ENCODE measurements at regions not wholly inside any gene's neighbourhood (a gene's known extent, or its start where the extent isn't known, plus 50 kb on each side); places are given as distances from the start of the nearest gene placed in this dataset.

GRCh38 chr13:73894995-73895571 is 239.1 kb downstream of the KLF12 start:
- TF ChIP-seq, protein P1, sequence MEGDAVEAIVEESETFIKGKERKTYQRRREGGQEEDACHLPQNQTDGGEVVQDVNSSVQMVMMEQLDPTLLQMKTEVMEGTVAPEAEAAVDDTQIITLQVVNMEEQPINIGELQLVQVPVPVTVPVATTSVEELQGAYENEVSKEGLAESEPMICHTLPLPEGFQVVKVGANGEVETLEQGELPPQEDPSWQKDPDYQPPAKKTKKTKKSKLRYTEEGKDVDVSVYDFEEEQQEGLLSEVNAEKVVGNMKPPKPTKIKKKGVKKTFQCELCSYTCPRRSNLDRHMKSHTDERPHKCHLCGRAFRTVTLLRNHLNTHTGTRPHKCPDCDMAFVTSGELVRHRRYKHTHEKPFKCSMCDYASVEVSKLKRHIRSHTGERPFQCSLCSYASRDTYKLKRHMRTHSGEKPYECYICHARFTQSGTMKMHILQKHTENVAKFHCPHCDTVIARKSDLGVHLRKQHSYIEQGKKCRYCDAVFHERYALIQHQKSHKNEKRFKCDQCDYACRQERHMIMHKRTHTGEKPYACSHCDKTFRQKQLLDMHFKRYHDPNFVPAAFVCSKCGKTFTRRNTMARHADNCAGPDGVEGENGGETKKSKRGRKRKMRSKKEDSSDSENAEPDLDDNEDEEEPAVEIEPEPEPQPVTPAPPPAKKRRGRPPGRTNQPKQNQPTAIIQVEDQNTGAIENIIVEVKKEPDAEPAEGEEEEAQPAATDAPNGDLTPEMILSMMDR (IDR thresholded peaks at IDR 0.05), result no peak

DNA sequence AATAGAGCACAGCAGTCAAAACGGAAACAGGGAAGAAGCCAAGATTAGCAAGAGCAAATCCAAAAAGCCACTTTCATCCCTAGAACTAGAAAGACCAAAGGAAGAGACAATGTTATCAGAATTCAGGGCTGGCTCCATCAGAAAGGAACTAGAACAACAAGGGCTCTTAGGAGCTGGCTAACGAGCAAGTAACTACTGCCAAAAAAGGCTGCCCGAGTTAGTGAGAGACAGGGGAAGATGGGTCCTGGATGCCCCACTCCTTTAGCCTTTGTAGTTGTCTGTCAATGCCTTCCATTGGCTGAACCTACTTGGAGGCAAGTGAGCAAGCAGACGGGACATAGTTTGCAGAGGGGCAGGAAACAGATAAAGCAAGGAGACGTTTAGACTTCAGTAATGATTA is 240.4 kb downstream of the KLF12 start:
- TF ChIP-seq, protein P1 (IDR thresholded peaks at IDR 0.05), result no peak

DNA sequence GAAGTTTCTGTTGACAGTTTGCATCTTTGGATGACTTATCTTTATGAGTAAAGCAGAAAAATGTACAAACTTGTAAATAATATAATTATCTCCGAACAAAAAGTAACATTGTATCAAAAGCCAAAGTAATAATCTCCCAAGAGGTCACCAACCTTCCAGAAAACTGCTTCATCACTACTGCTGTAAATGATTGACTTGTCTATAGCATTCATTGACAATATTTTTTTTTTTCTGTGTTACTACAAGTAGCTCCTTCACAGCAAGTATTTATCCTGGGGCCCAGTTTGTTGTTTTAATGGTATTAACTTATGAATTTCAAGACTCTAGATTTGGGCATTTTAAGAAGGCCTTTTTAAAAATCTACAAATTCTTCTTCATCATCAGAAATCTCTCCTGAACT is 242.4 kb downstream of the KLF12 start:
- TF ChIP-seq, protein P1 (IDR thresholded peaks at IDR 0.05), result no peak

DNA sequence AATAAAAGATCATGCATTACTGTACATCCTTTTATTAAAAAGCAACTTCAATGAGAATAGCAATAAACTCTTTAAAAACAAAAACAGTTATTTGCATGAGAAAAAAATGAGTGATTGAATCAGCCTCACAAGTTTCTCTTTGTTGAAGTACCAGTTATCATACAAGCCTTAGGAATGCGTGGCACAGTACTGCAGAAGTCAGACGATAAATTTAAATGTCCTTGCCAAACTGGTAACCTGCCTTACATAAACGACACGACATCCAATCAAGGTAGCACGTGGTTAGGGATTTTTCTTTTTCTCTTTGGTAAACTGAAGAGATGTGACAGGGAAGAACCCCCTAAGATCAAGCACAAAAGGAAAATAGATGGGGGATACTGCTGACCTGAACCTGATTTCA is 251.0 kb downstream of the KLF12 start:
- TF ChIP-seq, protein P1 (IDR thresholded peaks at IDR 0.05), result no peak

- TF ChIP-seq, protein P1 (IDR thresholded peaks at IDR 0.05), result no peak
Measured at GRCh38 chr13:73880365-73880764, 253.8 kb downstream of the KLF12 start.

DNA sequence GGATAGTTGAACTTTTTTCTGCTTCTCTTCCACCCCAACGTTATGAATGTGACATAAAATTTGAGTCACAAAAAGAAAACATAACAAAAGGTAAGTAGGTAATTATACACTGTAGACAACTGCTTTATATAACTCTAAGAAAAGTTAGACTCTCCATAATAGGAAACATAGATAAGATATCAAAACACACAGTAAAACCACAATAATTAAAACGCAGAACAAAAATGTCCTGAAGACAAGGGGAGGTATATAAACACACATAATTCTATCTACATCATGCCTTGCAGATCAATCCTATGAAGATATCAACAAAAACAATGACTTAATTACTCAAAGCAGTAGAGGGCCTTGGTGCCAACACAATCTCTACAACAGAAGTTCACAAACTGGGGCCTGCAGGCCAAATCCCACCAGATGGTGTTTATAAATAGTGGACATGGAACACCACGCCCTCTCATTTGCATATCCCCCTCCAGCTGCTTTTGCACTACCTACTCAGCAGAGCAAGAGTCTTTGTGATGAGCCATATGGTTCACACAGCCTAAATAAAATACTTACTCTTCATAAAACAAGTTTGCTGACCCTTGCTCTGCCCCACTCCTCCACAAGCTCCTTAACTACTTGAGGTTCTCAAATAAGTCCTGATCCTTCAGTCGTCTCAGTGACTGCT is 254.7 kb downstream of the KLF12 start:
- TF ChIP-seq, protein P1 (IDR thresholded peaks at IDR 0.05), result no peak

DNA sequence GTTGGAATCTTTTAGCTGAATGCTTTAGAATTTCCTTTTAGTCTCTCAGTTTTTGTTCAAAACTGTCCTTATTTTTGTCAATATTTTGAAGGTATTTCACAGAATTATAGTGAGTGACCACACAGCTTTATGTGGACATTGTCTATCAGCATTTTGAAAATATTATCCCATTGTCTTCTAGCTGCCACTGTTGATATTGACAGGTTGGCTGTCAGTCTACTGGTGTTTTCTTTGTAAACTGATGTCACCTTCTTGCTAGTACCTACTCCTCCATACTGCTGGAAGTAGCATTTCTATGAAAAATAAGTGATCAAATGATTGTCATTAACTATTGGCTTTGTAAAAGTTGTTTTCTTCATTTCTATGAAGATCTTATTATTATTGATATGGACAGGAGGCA is 256.8 kb downstream of the KLF12 start:
- TF ChIP-seq, protein P1 (IDR thresholded peaks at IDR 0.05), result no peak

Data from LNCAP (cell line).